NCI-H2171 treated with DMSO at 0.1 percent for 48 hours (cell line): ENCODE measurements at regions not wholly inside any gene's neighbourhood (a gene's known extent, or its start where the extent isn't known, plus 50 kb on each side); places are given as distances from the start of the nearest gene placed in this dataset.

Experiments
- DNase-seq: peaks from one replicate; lab custom pipeline; 2025; lab: John Stamatoyannopoulos, UW

GRCh38 chr16:59238246-59238645 is 504.1 kb upstream of the GOT2 start:
- no peak for DNase-seq

DNA sequence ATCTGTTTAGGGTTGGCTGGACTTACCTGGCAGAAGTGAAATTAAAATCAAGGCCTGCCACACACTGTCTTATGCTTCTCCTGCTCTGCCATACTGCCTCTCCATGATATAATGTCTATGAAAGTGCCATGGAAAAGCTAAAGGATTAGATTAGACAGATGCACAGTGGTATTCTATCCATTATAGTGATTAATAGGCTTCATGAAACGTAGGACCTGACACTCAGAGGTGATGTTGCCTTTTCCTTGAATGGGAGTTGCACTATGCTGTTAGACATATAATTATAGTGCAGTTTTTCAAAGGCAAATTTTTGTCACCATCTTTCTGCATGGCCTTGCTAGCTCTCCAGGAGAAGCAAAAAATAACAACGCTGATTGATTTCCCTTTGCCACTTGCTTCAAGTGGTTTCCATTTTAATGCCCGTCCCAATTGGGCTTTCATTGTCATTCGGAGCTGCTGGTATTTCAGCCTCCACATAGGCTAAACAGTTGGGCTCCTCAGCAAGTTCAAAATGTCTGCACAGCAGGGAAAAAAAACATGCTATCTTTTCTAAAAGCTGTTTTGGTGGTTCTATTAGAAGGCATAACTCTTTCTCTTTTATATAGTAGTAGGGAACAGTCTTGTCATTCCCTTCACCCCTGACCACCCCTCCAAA is 502.8 kb upstream of the GOT2 start:
- DNase-seq = no peak

DNA sequence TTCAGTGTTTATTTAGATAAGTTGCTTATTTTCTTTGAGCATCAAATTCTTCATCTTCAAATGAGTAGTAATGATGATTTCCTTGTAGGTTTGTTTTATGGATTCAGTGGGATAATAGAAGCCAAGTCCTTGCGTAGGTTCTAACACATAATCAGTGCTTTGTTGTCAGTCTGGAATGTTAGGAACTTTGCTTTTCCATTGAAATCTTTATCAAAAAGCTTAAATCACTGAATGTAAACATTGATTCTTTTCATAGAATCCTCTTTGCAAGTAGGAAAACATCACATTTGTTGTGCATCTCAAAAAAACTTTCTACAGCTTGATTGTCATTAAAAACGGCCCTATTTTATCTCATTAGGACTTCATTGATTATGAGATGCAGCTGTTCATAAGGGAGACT is 490.3 kb upstream of the GOT2 start:
- DNase-seq = no peak

DNA sequence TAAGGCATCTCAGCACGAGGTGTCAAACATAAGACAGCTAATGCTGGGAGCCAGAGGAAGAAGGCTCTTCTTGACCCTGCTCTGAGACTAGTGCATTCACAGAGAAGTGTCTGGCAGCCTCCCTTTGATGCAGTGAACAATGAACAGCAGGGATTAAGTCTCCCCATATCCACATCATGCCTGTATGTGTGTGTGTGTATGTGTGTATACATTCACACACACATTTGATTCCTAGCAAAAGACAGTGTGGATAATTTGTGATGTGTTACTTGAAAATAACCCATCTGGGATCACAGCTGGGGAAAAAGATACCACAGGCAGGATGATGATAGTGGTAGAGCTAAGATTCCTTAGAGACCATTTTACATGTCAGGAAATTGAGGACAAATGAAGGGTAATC is 485.9 kb upstream of the GOT2 start:
- no peak for DNase-seq

DNA sequence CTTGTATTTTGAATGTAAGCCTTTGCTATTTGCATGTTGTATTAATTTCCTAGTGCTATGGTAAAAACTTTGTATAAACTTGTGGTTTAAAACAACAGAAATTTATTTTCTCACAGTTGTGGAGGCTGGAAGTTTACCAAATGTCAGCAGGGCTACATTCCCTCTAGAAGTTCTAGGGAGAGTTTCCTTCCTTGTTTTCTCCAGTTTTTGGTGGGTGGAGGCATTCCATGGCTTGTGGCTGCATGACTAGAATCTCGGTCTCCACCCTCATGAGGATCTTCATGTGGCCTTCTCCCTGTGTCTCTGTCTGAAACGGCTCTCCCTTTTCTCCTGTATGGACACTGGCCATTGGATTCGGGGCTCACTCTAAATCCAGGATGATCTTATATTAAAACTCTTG is 482.2 kb upstream of the GOT2 start:
- DNase-seq = no peak

DNA sequence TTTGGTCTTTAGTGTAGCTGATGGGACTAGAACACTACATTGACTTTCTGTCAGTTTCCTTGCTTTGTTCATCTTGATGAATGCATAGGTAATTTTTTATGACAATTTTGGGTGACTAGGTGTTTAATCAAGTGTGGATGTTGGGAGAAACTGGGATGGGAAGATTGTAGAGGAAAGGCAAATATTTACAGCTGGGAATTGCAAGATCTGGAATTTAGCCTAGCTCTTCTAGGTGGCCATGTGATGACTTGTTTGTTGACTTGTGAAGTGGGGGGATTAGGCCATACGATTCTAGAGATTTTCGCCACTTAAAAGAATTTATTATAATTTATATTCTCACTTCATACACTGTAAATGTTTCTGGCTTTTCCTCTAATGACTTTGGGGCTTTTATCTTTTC is 480.3 kb upstream of the GOT2 start:
- DNase-seq = no peak

- no peak for DNase-seq
These were observed 479.8 kb upstream of the GOT2 start for GRCh38 chr16:59213952-59214351.

- DNase-seq = no peak
These were observed 478.4 kb upstream of the GOT2 start for GRCh38 chr16:59212492-59213024.

GRCh38 chr16:59210955-59211541 is 476.9 kb upstream of the GOT2 start:
- no peak for DNase-seq

DNA sequence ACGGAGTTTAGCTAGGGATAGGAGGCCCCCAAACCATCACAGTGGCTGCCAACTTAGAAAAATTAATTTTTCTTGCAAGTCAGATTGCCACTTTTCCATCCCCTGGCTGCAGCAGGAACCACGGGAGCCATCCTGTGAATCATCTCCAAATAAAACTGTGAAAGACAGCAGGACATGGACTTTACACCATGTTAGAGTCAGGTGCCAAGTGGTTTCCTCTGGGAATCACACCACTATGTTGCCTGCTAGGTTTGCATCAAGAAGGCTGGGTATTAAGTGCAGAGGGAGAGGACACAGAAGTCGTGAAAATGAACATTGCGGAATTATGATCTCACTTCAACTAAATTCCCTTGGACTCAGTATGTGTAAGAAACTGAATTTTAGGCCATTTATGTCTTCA is 471.3 kb upstream of the GOT2 start:
- no peak for DNase-seq

GRCh38 chr16:59204589-59204988 is 470.5 kb upstream of the GOT2 start:
- no peak for DNase-seq

- no peak for DNase-seq
These were observed 468.2 kb upstream of the GOT2 start for GRCh38 chr16:59202233-59202862.

- no peak for DNase-seq
These were observed 467.7 kb upstream of the GOT2 start for GRCh38 chr16:59201821-59202220.

GRCh38 chr16:59201160-59201559 is 467.0 kb upstream of the GOT2 start:
- no peak for DNase-seq

- DNase-seq = no peak
These were observed 464.4 kb upstream of the GOT2 start for GRCh38 chr16:59198487-59198886.

- DNase-seq = no peak
These were observed 461.1 kb upstream of the GOT2 start for GRCh38 chr16:59195242-59195641.

DNA sequence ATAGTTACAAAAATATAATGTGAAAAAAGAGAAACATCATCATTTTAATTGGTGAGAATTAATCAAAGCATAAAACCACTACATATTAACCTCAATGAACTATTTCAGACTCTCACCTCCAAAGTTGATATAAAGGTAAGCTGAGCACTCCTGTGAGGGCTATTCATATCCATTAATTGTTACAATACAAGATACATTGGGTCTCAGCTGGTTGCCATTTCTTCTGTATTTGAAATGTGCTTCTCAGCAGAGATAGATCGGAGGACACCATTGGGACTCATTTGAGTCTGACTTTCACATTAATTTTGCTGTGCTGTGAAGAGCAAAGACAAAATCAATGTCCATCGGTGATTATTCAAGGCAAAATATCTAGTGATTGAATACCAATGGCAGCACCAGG is 459.5 kb upstream of the GOT2 start:
- DNase-seq = no peak

DNA sequence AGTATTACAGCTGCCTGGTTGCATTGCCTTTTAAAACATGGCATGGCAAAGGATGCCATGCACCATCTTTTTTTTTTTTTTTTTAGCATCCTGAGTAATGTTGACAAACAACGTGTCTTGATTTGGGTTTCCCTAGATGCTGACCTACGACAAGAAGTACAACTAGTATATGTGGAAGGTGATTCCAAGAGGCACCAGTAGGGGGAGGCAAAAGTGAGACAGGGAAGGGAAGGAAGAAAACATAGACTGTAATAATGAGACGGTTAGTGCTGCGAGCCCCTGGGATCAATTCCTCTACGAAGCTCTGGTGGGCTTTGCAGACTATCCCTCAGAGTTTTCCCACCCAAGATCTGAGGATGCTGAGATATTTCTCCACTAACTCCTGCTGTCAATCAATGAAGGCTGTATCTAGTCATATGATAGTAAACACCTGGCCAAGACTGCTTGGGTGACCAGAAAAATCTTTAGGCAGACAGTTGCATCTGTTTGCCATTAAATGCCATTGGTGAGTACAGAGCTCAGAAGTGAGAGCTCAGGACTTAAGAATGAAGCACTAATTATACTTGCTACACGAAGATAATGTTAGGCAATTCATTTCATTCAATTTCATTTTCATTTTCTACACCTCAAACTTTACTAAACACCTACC is 458.6 kb upstream of the GOT2 start:
- no peak for DNase-seq

DNA sequence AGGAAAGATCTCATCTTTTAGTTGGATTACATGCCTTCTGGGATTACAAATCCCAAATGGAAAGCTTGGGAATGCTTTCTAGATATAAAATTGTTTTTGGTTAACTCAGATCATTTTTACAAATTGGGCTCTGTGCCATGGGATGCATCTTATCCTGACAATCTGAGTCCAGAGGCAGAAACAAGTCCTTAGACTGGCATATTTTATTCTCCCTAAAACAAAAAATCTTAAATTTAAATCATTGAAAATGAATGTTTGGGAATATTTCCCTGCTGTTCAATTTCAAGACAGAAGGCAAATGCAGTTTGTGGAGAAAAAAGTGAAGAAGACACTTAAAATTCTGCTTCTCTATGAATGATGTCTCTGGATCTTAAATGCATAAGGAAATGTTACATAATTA is 456.6 kb upstream of the GOT2 start:
- DNase-seq = no peak

DNA sequence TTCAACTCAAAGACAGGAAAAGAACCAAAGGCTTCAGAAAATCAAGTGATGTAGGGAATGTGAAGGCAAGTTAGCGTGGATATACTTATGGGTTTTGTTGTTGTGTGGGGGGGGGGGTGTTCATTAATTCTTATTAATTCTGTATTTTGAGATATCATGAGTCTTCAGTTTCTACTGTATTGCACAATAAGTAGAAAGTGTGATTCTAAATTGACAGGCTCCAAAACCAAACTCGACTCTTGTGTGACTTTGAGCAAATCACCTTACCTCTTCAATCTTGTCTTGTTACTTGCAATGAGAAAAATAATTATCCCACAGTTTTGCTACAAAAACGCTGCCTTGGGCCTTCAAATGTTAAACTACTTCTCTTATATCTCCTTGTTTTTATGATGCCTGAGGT is 453.9 kb upstream of the GOT2 start:
- no peak for DNase-seq

DNA sequence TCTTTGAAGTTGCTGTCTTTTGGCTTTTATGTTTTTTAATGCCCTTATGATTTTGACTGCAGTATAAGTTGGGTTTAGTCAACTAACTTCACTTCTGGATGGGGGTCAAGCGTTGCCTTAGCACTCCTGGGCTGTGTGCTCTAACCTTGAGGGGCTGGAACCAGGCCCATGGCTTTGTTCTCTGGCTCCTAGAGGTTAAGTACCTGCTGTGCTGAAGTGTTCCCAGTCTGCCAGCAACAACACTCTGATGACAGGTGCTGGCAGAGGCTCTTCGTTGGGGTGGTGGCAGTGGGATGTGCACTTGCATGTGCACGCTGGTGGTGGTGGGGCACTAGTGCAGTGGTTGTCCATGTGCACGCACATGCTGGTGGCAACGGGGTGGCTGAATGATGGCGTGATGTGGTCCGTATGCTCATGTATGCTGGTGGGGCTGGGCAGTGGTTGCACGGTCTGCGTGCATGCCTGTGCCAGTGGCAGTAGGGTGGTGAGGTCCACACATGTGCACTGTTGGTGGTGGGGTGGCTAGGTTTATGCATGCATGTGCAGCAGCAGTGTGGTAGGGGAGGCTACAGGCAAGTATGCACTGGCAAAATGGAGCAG is 447.8 kb upstream of the GOT2 start:
- no peak for DNase-seq

DNA sequence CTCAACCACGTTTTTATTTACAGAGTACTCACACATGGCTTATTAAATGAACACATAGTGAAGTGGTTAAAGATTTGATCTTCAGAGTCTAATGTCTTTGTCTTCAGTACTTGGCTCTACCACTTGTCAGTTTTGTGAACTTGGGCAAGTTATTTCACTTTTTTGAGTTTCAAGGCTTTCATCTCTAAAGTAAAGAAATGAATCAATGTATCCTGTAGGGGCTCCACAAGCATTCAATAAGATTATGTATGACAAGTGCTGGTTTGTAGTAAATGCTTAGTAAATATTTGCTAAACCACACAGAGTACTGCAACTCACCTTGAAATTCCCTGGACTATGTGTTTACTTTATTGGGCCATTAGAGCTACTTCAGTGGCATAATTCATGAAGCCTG is 446.0 kb upstream of the GOT2 start:
- no peak for DNase-seq
